ENCODE measurements at regions not wholly inside any gene's neighbourhood (a gene's known extent, or its start where the extent isn't known, plus 50 kb on each side); places are given as distances from the start of the nearest gene placed in this dataset.

- TF ChIP-seq USF2 (IDR thresholded peaks at IDR 0.05; ENCODE audit: low read depth, low read length) (no peak), CTCF (conservative IDR thresholded peaks at IDR 0.05; ENCODE audit: low read depth, low read length) (no peak), CHD1 (IDR thresholded peaks at IDR 0.05; ENCODE audit: low read depth, low read length) (no peak), RCOR1 (IDR thresholded peaks at IDR 0.05; ENCODE audit: insufficient replicate concordance, low read length) (no peak), BHLHE40 (IDR thresholded peaks at IDR 0.05; ENCODE audit: low read depth, low read length) (no peak), RAD21 (IDR thresholded peaks at IDR 0.05; ENCODE audit: low read length) (no peak), POLR2A (IDR thresholded peaks at IDR 0.05; ENCODE audit: low read depth, low read length) (no peak), SMC3 (IDR thresholded peaks at IDR 0.05; ENCODE audit: low read depth, low read length) (no peak)
Measured at GRCh38 chrX:46407753-46408130, 137.5 kb downstream of the ZNF674 start.

All from IMR-90 (cell line).